Fibroblast of lung (primary cell): ENCODE measurements at regions not wholly inside any gene's neighbourhood (a gene's known extent, or its start where the extent isn't known, plus 50 kb on each side); places are given as distances from the start of the nearest gene placed in this dataset.

Experiments
- DNase-seq, 2 donors: peaks; one replicate each; pipeline versions ENCODE4 v3.0.0 to v3.0.0-alpha.2; 2010; ENCODE audit warnings: low read depth in 2 of 2
- H2AFZ ChIP-seq: 2 replicates; pipeline ENCODE4 v1.5.1; 2012; ENCODE audit warnings: low read length, control low read depth, inconsistent platforms
- H3K27ac ChIP-seq: 2 replicates; pipeline ENCODE4 v1.5.1; 2011; ENCODE audit warnings: low read length, control low read depth; ENCODE audit not compliant: insufficient read depth
- H3K27me3 ChIP-seq: 2 replicates; pipeline ENCODE4 v1.5.1; 2011; ENCODE audit warnings: mild to moderate bottlenecking, low read length; ENCODE audit not compliant: control insufficient read depth, insufficient read depth
- H3K36me3 ChIP-seq: 2 replicates; pipeline ENCODE4 v1.5.1; 2011; ENCODE audit warnings: low read length; ENCODE audit not compliant: control insufficient read depth, insufficient read depth
- H3K4me1 ChIP-seq: 2 replicates; pipeline ENCODE4 v1.5.1; 2011; ENCODE audit warnings: low read length; ENCODE audit not compliant: control insufficient read depth, insufficient read depth; ENCODE audit errors: extremely low read depth
- H3K4me2 ChIP-seq: 2 replicates; pipeline ENCODE4 v1.5.1; 2011; ENCODE audit warnings: low read length, control low read depth; ENCODE audit not compliant: insufficient read depth; ENCODE audit errors: extremely low read depth
- H3K4me3 ChIP-seq, 4 experiments: fragments of 200-600 bp in 1 of 4; sonication (generic) in 1 of 4; replicated peaks in 1 of 4; 2 replicates each; pipeline ENCODE4 v1.5.1; 2011 to 2016; ENCODE audit warnings: low read length in 4 of 4, low read depth in 3 of 4, mild to moderate bottlenecking in 3 of 4, control low read depth in 2 of 4, inconsistent platforms in 1 of 4, mixed read lengths in 1 of 4; ENCODE audit not compliant: insufficient read depth in 1 of 4; ENCODE audit errors: control extremely low read depth in 1 of 4
- H3K79me2 ChIP-seq: 2 replicates; pipeline ENCODE4 v1.5.1; 2012; ENCODE audit warnings: mild to moderate bottlenecking, low read length, inconsistent platforms; ENCODE audit not compliant: control insufficient read depth, insufficient read depth
- H3K9ac ChIP-seq: 2 replicates; pipeline ENCODE4 v1.5.1; 2011; ENCODE audit warnings: mild to moderate bottlenecking, low read length, control low read depth; ENCODE audit not compliant: insufficient read depth
- H3K9me3 ChIP-seq: 2 replicates; pipeline ENCODE4 v1.5.1; 2012; ENCODE audit warnings: low read depth, low read length; ENCODE audit not compliant: control insufficient read depth, insufficient read depth
- H4K20me1 ChIP-seq: 2 replicates; pipeline ENCODE4 v1.5.1; 2011; ENCODE audit warnings: low read length; ENCODE audit not compliant: control insufficient read depth, insufficient read depth; ENCODE audit errors: extremely low read depth
- EZH2 ChIP-seq: IDR thresholded peaks from 2 replicates; pipeline ENCODE4 v1.5.1; 2012; ENCODE audit warnings: low read length, control low read depth, mild to moderate bottlenecking; ENCODE audit errors: missing control alignments
- TF ChIP-seq, protein P1 (sequence below), 2 donors: IDR thresholded peaks in 1 of 2; conservative IDR thresholded peaks in 1 of 2; 1 replicate in 1 of 2; 2 replicates in 1 of 2; pipeline ENCODE4 v1.5.1; 2011 to 2012; ENCODE audit warnings: low read length in 2 of 2, control low read depth in 1 of 2, inconsistent platforms in 1 of 2, low read depth in 1 of 2, mild to moderate bottlenecking in 1 of 2

- no peaks in the 10 kb centered on the region for H3K27me3 ChIP-seq
- no peak overlapping the region for H3K4me3 ChIP-seq
- H2AFZ ChIP-seq, result no peak overlapping the region
- H3K9me3 ChIP-seq, result no peaks in the 10 kb centered on the region
- H4K20me1 ChIP-seq, result no peaks in the 10 kb centered on the region
- no peak overlapping the region for H3K27ac ChIP-seq
- no peak for DNase-seq
- TF ChIP-seq, protein P1, sequence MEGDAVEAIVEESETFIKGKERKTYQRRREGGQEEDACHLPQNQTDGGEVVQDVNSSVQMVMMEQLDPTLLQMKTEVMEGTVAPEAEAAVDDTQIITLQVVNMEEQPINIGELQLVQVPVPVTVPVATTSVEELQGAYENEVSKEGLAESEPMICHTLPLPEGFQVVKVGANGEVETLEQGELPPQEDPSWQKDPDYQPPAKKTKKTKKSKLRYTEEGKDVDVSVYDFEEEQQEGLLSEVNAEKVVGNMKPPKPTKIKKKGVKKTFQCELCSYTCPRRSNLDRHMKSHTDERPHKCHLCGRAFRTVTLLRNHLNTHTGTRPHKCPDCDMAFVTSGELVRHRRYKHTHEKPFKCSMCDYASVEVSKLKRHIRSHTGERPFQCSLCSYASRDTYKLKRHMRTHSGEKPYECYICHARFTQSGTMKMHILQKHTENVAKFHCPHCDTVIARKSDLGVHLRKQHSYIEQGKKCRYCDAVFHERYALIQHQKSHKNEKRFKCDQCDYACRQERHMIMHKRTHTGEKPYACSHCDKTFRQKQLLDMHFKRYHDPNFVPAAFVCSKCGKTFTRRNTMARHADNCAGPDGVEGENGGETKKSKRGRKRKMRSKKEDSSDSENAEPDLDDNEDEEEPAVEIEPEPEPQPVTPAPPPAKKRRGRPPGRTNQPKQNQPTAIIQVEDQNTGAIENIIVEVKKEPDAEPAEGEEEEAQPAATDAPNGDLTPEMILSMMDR (conservative IDR thresholded peaks at IDR 0.05 in 1 of 2, IDR thresholded peaks at IDR 0.05 in 1 of 2; ENCODE audit: low read depth in 1 of 2, low read length in 2 of 2), result no peak
- no peak for TF ChIP-seq EZH2
- no peaks in the 10 kb centered on the region for H3K79me2 ChIP-seq
- H3K4me2 ChIP-seq, result no peak overlapping the region
- no peak overlapping the region for H3K9ac ChIP-seq
- H3K36me3 ChIP-seq, result no peaks in the 10 kb centered on the region
- H3K4me1 ChIP-seq, result peaks cover under 1% of the 10 kb centered on the region
Measured at GRCh38 chr18:9011431-9011830, 91.1 kb upstream of the NDUFV2 start.

DNA sequence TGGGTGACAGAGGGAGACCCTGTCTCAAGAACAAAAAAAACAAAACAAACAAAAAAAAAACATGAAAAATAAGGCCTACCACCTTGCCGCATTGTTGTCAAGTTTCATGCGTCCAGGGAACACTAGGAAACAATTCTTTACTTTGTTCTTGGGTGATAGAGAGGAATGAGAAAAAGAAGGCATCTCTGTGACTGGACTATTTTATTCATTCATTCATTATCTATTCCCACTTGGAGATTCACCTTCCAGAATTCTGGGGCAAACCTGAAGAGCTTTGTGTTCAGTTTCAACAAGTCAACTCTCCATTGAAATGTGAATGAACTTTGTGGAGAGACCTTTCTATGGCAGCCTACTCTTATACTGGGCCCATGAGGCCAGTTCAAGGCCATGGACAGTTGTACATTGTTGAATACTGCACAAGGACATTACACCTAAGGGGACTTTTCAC, 88.5 kb upstream of the NDUFV2 start:
- H2AFZ ChIP-seq, result no peak overlapping the region
- no peaks in the 10 kb centered on the region for H4K20me1 ChIP-seq
- TF ChIP-seq, protein P1 (conservative IDR thresholded peaks at IDR 0.05 in 1 of 2, IDR thresholded peaks at IDR 0.05 in 1 of 2; ENCODE audit: low read depth in 1 of 2, low read length in 2 of 2), result no peak
- no peak for TF ChIP-seq EZH2
- DNase-seq, result no peak
- no peaks in the 10 kb centered on the region for H3K9me3 ChIP-seq
- H3K9ac ChIP-seq, result no peak overlapping the region
- no peak overlapping the region for H3K4me2 ChIP-seq
- no peaks in the 10 kb centered on the region for H3K27me3 ChIP-seq
- H3K27ac ChIP-seq, result no peak overlapping the region
- H3K36me3 ChIP-seq, result no peaks in the 10 kb centered on the region
- no peaks in the 10 kb centered on the region for H3K79me2 ChIP-seq
- peaks cover 10% of the 10 kb centered on the region for H3K4me1 ChIP-seq
- no peak overlapping the region for H3K4me3 ChIP-seq

DNA sequence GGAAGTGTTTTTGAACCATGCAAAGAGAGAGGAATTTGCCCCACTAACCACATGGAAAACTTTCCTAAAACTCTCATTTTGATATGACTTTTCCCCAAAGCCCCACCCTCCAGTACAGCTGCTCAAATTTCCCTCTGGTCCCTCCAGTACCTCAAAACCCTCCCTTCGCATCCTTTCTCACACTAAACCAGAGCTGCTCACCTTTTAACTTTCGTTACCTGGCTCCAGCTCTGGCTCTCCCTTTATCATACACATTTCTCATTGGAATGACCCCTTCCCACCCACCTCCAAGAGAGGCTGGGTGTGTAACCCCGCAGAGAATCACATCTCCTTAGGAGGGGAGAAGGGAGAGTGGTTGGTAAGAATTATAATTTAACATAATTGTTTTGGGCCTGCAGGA, 86.8 kb upstream of the NDUFV2 start:
- Histone ChIP-seq H3K36me3 (no peaks in the 10 kb centered on the region), H3K9me3 (no peaks in the 10 kb centered on the region), H3K4me3 (no peak overlapping the region), H3K4me1 (peaks cover 10% of the 10 kb centered on the region), H4K20me1 (no peaks in the 10 kb centered on the region), H3K4me2 (no peak overlapping the region), H3K9ac (no peak overlapping the region), H2AFZ (no peak overlapping the region), H3K27me3 (no peaks in the 10 kb centered on the region), H3K27ac (no peak overlapping the region), H3K79me2 (no peaks in the 10 kb centered on the region)
- no peak for TF ChIP-seq EZH2
- TF ChIP-seq, protein P1 (conservative IDR thresholded peaks at IDR 0.05 in 1 of 2, IDR thresholded peaks at IDR 0.05 in 1 of 2; ENCODE audit: low read depth in 1 of 2, low read length in 2 of 2), result no peak
- DNase-seq, result no peak
